ENCODE measurements at regions not wholly inside any gene's neighbourhood (a gene's known extent, or its start where the extent isn't known, plus 50 kb on each side); places are given as distances from the start of the nearest gene placed in this dataset.

DNA sequence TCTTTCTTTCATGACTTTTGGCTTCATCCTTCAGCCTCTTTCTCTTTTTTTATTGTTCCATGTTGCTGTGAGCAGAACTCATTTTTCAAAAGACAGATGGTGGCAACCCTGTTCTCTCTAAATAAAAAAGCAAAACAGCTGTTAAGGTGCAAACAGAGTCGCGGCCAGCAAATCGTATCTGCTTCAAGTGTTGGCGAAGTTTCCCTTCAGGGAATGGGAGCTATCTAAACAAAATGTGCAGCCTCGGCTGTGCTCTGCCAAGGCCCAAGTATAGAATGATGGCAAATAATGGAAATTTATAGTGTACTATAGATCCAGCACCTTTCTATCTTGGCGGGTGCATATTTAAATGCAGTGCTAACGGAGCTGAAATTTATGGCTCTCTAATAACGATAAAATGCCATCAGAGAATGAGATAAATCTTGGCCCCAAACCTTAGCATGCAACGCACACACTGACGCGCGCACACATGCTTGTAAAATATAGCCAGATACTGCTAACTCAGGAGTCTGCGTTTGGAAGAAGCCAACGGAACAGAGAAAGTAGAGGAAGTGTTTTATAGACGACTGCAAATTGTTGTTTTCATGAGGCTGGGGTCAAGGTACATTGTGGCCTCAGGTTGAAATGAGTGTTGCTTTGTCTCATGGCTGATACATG is 315.5 kb upstream of the RBFOX1 start:
- TF ChIP-seq, protein P1, sequence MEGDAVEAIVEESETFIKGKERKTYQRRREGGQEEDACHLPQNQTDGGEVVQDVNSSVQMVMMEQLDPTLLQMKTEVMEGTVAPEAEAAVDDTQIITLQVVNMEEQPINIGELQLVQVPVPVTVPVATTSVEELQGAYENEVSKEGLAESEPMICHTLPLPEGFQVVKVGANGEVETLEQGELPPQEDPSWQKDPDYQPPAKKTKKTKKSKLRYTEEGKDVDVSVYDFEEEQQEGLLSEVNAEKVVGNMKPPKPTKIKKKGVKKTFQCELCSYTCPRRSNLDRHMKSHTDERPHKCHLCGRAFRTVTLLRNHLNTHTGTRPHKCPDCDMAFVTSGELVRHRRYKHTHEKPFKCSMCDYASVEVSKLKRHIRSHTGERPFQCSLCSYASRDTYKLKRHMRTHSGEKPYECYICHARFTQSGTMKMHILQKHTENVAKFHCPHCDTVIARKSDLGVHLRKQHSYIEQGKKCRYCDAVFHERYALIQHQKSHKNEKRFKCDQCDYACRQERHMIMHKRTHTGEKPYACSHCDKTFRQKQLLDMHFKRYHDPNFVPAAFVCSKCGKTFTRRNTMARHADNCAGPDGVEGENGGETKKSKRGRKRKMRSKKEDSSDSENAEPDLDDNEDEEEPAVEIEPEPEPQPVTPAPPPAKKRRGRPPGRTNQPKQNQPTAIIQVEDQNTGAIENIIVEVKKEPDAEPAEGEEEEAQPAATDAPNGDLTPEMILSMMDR (IDR thresholded peaks at IDR 0.05; ENCODE audit: low read depth, low read length): no peak
- TF ChIP-seq MYC (IDR thresholded peaks at IDR 0.05; ENCODE audit: low read depth, low read length) (no peak), POLR2A (IDR thresholded peaks at IDR 0.05; ENCODE audit: extremely low read depth, insufficient read length) (no peak)
- TF ChIP-seq, protein P2, sequence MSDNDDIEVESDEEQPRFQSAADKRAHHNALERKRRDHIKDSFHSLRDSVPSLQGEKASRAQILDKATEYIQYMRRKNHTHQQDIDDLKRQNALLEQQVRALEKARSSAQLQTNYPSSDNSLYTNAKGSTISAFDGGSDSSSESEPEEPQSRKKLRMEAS (IDR thresholded peaks at IDR 0.05; ENCODE audit: low read depth, low read length): no peak
